ENCODE measurements at regions not wholly inside any gene's neighbourhood (a gene's known extent, or its start where the extent isn't known, plus 50 kb on each side); places are given as distances from the start of the nearest gene placed in this dataset.

DNA sequence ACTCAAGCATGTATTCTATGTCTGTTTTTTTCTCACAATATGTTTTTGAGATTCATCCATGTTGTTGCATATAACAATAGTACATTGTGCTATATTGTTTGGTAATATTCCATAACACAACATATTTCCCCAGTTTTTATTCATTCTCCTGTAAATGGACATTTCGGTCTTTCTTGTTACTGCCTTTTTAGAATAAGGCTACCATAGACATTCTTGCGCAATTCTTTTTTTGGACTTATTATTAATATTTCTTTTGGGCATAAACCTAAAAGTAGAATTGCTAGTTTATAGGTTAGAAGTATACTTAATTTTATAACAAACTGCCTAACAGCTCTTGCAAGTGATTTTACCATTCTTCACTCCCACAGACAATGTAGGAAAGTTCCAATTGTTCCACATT is 573.0 kb downstream of the ADGRL2 start (continued):
- TF ChIP-seq, protein P1, sequence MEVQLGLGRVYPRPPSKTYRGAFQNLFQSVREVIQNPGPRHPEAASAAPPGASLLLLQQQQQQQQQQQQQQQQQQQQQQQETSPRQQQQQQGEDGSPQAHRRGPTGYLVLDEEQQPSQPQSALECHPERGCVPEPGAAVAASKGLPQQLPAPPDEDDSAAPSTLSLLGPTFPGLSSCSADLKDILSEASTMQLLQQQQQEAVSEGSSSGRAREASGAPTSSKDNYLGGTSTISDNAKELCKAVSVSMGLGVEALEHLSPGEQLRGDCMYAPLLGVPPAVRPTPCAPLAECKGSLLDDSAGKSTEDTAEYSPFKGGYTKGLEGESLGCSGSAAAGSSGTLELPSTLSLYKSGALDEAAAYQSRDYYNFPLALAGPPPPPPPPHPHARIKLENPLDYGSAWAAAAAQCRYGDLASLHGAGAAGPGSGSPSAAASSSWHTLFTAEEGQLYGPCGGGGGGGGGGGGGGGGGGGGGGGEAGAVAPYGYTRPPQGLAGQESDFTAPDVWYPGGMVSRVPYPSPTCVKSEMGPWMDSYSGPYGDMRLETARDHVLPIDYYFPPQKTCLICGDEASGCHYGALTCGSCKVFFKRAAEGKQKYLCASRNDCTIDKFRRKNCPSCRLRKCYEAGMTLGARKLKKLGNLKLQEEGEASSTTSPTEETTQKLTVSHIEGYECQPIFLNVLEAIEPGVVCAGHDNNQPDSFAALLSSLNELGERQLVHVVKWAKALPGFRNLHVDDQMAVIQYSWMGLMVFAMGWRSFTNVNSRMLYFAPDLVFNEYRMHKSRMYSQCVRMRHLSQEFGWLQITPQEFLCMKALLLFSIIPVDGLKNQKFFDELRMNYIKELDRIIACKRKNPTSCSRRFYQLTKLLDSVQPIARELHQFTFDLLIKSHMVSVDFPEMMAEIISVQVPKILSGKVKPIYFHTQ (CRISPR knock-in tag; IDR thresholded peaks at IDR 0.05) = no peak
- no peak for TF ChIP-seq ETV6 (CRISPR knock-in tag; IDR thresholded peaks at IDR 0.05)
- TF ChIP-seq, protein P2, sequence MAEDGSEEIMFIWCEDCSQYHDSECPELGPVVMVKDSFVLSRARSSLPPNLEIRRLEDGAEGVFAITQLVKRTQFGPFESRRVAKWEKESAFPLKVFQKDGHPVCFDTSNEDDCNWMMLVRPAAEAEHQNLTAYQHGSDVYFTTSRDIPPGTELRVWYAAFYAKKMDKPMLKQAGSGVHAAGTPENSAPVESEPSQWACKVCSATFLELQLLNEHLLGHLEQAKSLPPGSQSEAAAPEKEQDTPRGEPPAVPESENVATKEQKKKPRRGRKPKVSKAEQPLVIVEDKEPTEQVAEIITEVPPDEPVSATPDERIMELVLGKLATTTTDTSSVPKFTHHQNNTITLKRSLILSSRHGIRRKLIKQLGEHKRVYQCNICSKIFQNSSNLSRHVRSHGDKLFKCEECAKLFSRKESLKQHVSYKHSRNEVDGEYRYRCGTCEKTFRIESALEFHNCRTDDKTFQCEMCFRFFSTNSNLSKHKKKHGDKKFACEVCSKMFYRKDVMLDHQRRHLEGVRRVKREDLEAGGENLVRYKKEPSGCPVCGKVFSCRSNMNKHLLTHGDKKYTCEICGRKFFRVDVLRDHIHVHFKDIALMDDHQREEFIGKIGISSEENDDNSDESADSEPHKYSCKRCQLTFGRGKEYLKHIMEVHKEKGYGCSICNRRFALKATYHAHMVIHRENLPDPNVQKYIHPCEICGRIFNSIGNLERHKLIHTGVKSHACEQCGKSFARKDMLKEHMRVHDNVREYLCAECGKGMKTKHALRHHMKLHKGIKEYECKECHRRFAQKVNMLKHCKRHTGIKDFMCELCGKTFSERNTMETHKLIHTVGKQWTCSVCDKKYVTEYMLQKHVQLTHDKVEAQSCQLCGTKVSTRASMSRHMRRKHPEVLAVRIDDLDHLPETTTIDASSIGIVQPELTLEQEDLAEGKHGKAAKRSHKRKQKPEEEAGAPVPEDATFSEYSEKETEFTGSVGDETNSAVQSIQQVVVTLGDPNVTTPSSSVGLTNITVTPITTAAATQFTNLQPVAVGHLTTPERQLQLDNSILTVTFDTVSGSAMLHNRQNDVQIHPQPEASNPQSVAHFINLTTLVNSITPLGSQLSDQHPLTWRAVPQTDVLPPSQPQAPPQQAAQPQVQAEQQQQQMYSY (CRISPR knock-in tag; IDR thresholded peaks at IDR 0.05) = no peak
- no peak for TF ChIP-seq JUN (CRISPR knock-in tag; IDR thresholded peaks at IDR 0.05)
- TF ChIP-seq, protein P3, sequence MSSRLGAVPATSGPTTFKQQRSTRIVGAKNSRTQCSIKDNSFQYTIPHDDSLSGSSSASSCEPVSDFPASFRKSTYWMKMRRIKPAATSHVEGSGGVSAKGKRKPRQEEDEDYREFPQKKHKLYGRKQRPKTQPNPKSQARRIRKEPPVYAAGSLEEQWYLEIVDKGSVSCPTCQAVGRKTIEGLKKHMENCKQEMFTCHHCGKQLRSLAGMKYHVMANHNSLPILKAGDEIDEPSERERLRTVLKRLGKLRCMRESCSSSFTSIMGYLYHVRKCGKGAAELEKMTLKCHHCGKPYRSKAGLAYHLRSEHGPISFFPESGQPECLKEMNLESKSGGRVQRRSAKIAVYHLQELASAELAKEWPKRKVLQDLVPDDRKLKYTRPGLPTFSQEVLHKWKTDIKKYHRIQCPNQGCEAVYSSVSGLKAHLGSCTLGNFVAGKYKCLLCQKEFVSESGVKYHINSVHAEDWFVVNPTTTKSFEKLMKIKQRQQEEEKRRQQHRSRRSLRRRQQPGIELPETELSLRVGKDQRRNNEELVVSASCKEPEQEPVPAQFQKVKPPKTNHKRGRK (CRISPR knock-in tag; IDR thresholded peaks at IDR 0.05; ENCODE audit: borderline replicate concordance) = no peak
- no peak for TF ChIP-seq ZNF219 (CRISPR knock-in tag; IDR thresholded peaks at IDR 0.05; ENCODE audit: borderline replicate concordance)
- TF ChIP-seq TEAD1 (CRISPR knock-in tag; IDR thresholded peaks at IDR 0.05) = no peak

DNA sequence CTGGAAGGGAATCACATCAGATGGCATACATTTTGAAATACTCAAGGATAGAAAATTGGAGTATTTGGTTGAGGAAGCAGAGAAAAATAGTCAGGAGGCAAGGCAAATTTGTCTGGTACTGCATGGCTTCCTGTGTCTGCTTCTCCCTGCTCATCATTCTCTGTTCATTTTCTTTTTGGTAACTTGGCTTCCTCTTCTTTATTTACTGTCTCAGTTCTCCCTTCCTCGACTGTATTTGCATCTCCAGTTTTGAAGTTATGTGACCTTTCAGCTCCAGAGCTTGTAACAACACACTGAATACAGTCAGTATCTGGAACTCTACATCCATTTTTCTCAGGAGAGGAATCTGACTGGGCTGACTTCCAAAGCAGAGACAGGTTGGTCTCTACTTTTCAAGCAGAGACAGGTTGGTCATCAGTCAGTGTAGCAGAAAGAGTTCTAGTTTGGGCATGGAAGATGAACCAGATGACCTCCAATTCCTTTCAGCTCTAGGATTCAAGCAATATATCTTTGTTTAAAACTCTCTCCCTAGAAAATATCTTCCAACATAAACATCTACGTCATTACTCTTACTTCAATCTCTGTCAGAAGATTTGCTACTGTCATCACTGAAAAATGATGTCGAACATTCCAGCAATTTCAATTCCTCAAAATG is 571.2 kb downstream of the ADGRL2 start:
- H3K27ac Mint-ChIP-seq = no peak overlapping the region
- H3K4me1 Mint-ChIP-seq = no peaks in the 10 kb centered on the region
- CTCF ChIA-PET = no interaction called here
- TF ChIP-seq CREB1 (CRISPR knock-in tag; IDR thresholded peaks at IDR 0.05) (no peak), TP53 (CRISPR knock-in tag; IDR thresholded peaks at IDR 0.05) (no peak), ZNF138 (CRISPR knock-in tag; conservative IDR thresholded peaks at IDR 0.05) (no peak), RELA (CRISPR knock-in tag; IDR thresholded peaks at IDR 0.05; ENCODE audit: borderline replicate concordance) (no peak), ZNF219 (CRISPR knock-in tag; IDR thresholded peaks at IDR 0.05; ENCODE audit: borderline replicate concordance) (no peak), CREM (CRISPR knock-in tag; IDR thresholded peaks at IDR 0.05) (no peak), IRF2 (CRISPR knock-in tag; IDR thresholded peaks at IDR 0.05; ENCODE audit: borderline replicate concordance, low read depth) (no peak), ETV6 (CRISPR knock-in tag; IDR thresholded peaks at IDR 0.05) (no peak)
- TF ChIP-seq, protein P2 (CRISPR knock-in tag; IDR thresholded peaks at IDR 0.05) = no peak
- TF ChIP-seq, protein P4, sequence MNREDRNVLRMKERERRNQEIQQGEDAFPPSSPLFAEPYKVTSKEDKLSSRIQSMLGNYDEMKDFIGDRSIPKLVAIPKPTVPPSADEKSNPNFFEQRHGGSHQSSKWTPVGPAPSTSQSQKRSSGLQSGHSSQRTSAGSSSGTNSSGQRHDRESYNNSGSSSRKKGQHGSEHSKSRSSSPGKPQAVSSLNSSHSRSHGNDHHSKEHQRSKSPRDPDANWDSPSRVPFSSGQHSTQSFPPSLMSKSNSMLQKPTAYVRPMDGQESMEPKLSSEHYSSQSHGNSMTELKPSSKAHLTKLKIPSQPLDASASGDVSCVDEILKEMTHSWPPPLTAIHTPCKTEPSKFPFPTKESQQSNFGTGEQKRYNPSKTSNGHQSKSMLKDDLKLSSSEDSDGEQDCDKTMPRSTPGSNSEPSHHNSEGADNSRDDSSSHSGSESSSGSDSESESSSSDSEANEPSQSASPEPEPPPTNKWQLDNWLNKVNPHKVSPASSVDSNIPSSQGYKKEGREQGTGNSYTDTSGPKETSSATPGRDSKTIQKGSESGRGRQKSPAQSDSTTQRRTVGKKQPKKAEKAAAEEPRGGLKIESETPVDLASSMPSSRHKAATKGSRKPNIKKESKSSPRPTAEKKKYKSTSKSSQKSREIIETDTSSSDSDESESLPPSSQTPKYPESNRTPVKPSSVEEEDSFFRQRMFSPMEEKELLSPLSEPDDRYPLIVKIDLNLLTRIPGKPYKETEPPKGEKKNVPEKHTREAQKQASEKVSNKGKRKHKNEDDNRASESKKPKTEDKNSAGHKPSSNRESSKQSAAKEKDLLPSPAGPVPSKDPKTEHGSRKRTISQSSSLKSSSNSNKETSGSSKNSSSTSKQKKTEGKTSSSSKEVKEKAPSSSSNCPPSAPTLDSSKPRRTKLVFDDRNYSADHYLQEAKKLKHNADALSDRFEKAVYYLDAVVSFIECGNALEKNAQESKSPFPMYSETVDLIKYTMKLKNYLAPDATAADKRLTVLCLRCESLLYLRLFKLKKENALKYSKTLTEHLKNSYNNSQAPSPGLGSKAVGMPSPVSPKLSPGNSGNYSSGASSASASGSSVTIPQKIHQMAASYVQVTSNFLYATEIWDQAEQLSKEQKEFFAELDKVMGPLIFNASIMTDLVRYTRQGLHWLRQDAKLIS (CRISPR knock-in tag; IDR thresholded peaks at IDR 0.05; ENCODE audit: borderline replicate concordance) = no peak
- TF ChIP-seq, protein P5, sequence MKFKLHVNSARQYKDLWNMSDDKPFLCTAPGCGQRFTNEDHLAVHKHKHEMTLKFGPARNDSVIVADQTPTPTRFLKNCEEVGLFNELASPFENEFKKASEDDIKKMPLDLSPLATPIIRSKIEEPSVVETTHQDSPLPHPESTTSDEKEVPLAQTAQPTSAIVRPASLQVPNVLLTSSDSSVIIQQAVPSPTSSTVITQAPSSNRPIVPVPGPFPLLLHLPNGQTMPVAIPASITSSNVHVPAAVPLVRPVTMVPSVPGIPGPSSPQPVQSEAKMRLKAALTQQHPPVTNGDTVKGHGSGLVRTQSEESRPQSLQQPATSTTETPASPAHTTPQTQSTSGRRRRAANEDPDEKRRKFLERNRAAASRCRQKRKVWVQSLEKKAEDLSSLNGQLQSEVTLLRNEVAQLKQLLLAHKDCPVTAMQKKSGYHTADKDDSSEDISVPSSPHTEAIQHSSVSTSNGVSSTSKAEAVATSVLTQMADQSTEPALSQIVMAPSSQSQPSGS (CRISPR knock-in tag; IDR thresholded peaks at IDR 0.05; ENCODE audit: borderline replicate concordance, low read depth) = no peak
- TF ChIP-seq, protein P6, sequence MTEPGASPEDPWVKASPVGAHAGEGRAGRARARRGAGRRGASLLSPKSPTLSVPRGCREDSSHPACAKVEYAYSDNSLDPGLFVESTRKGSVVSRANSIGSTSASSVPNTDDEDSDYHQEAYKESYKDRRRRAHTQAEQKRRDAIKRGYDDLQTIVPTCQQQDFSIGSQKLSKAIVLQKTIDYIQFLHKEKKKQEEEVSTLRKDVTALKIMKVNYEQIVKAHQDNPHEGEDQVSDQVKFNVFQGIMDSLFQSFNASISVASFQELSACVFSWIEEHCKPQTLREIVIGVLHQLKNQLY (CRISPR knock-in tag; IDR thresholded peaks at IDR 0.05) = no peak

More for the DNA sequence above, 571.2 kb downstream of the ADGRL2 start:
- Mint-ChIP-seq H3K36me3 (no peaks in the 10 kb centered on the region), H3K4me3 (no peak overlapping the region), H3K27me3 (ENCODE audit: low read depth) (no peaks in the 10 kb centered on the region; the same call in 1 of the 2 replicates), H3K9me3 (peaks cover 15% of the 10 kb centered on the region)
- DNase-seq (ENCODE audit: low spot score) (no peak), ATAC-seq (no peak)
- POLR2A ChIA-PET = no interaction called here
